Gastroesophageal sphincter (tissue), 4 donors: ENCODE measurements at regions not wholly inside any gene's neighbourhood (a gene's known extent, or its start where the extent isn't known, plus 50 kb on each side); places are given as distances from the start of the nearest gene placed in this dataset.

Experiments
- ATAC-seq: fragments of 150-250 bp; one replicate; pipeline ENCODE4 v1.9.1; 2016; ENCODE audit warnings: mild to moderate bottlenecking, moderate library complexity
- H3K27ac ChIP-seq, 4 donors: fragments of 200-600 bp; sonication (generic) in 3 of 4; 1 replicate in 3 of 4; 2 replicates in 1 of 4; pipeline ENCODE4 v1.5.1; 2016 to 2019
- H3K27me3 ChIP-seq: fragments of 200-600 bp; sonication (generic); one replicate; pipeline ENCODE4 v1.5.1; 2019
- H3K36me3 ChIP-seq, 2 donors: fragments of 200-600 bp; sonication (generic); one replicate each; pipeline ENCODE4 v1.5.1; 2019; ENCODE audit warnings: control low read depth in 1 of 2
- H3K4me1 ChIP-seq, 3 donors: fragments of 200-600 bp; sonication (generic); 1 replicate in 2 of 3; 2 replicates in 1 of 3; pipeline ENCODE4 v1.5.1; 2016 to 2019; ENCODE audit warnings: control low read depth in 2 of 3
- H3K4me3 ChIP-seq, 2 donors: fragments of 200-600 bp; sonication (generic); one replicate each; pipeline ENCODE4 v1.5.1; 2019; ENCODE audit warnings: mild to moderate bottlenecking in 1 of 2, moderate library complexity in 1 of 2
- H3K9me3 ChIP-seq, 3 donors: fragments of 200-600 bp; sonication (generic); one replicate each; pipeline ENCODE4 v1.5.1; 2017 to 2019; ENCODE audit warnings: control low read depth in 2 of 3
- CTCF ChIP-seq, 4 experiments: fragments of 200-600 bp in 2 of 4; fragments of 450-650 bp in 2 of 4; sonication (generic) in 1 of 4; IDR thresholded peaks; one replicate each; pipeline ENCODE4 v1.5.1; 2017 to 2019; ENCODE audit warnings: antibody characterized with exemption in 4 of 4, mild to moderate bottlenecking in 2 of 4, moderate library complexity in 2 of 4
- EP300 ChIP-seq: sonication (generic); formaldehyde crosslinking; IDR thresholded peaks from one replicate; pipeline ENCODE4 v1.6.1; 2017; ENCODE audit warnings: antibody characterized with exemption, mild to moderate bottlenecking
- POLR2A ChIP-seq, 2 donors: fragments of 450-650 bp; IDR thresholded peaks; one replicate each; pipeline ENCODE4 v1.6.1; 2017; ENCODE audit warnings: antibody characterized with exemption in 2 of 2, mild to moderate bottlenecking in 2 of 2, moderate library complexity in 1 of 2
- POLR2AphosphoS5 ChIP-seq: sonication (generic); formaldehyde crosslinking; IDR thresholded peaks from one replicate; pipeline ENCODE4 v1.6.1; 2017; ENCODE audit warnings: antibody characterized with exemption
- WGBS, 2 donors: methylation state at CpG; one replicate each; pipeline ENCODE4 v1.1.5; 2018; ENCODE audit warnings: low coverage in 1 of 2; 5-methylcytosine and 5-hydroxymethylcytosine counted together

- ATAC-seq, result no peak
- WGBS, 2 donors, result 85 to 90% methylated on average over 2 of the region's 2 CpGs
Observed at GRCh38 chr12:115070313-115070712, 386.3 kb upstream of the TBX3 start.

GRCh38 chr12:115064296-115064695, 380.3 kb upstream of the TBX3 start:
- H3K27ac ChIP-seq, result no peak overlapping the region
- no peak for ATAC-seq
- no peaks in the 10 kb centered on the region for H3K4me1 ChIP-seq
- peaks cover 5% of the 10 kb centered on the region for H3K27me3 ChIP-seq
- no peaks in the 10 kb centered on the region for H3K9me3 ChIP-seq
- WGBS, 2 donors, result 88 to 95% methylated on average over 2 of the region's 2 CpGs
- no peak overlapping the region for H3K4me3 ChIP-seq
- no peak for TF ChIP-seq CTCF (IDR thresholded peaks at IDR 0.05)
- no peak for TF ChIP-seq EP300
- TF ChIP-seq POLR2A (IDR thresholded peaks at IDR 0.05), result no peak
- TF ChIP-seq POLR2AphosphoS5, result no peak
- no peaks in the 10 kb centered on the region for H3K36me3 ChIP-seq

More at GRCh38 chr12:115070313-115070712, 386.3 kb upstream of the TBX3 start:
- Histone ChIP-seq H3K27ac (no peak overlapping the region), H3K36me3 (no peaks in the 10 kb centered on the region), H3K4me3 (no peak overlapping the region), H3K27me3 (peaks cover 23% of the 10 kb centered on the region), H3K9me3 (no peaks in the 10 kb centered on the region), H3K4me1 (no peaks in the 10 kb centered on the region)
- TF ChIP-seq POLR2AphosphoS5 (no peak), POLR2A (IDR thresholded peaks at IDR 0.05) (no peak), CTCF (IDR thresholded peaks at IDR 0.05) (no peak), EP300 (no peak)

GRCh38 chr12:115062741-115063140, 378.8 kb upstream of the TBX3 start:
- H3K27ac ChIP-seq, result no peak overlapping the region
- H3K27me3 ChIP-seq, result peaks cover 5% of the 10 kb centered on the region
- H3K4me3 ChIP-seq, result no peak overlapping the region
- H3K9me3 ChIP-seq, result no peaks in the 10 kb centered on the region
- no peak for TF ChIP-seq POLR2AphosphoS5
- no peak for TF ChIP-seq POLR2A (IDR thresholded peaks at IDR 0.05)
- TF ChIP-seq EP300, result no peak
- TF ChIP-seq CTCF (IDR thresholded peaks at IDR 0.05), result no peak
- WGBS, 2 donors, result 65 to 81% methylated on average over 3 to 5 of the region's 5 CpGs
- no peaks in the 10 kb centered on the region for H3K4me1 ChIP-seq
- no peaks in the 10 kb centered on the region for H3K36me3 ChIP-seq
- no peak for ATAC-seq

GRCh38 chr12:115060477-115061168, 376.6 kb upstream of the TBX3 start:
- H3K27ac ChIP-seq, result no peak overlapping the region
- no peak overlapping the region for H3K4me3 ChIP-seq
- 68 to 72% methylated on average over 5 to 6 of the region's 6 CpGs for WGBS, 2 donors
- TF ChIP-seq CTCF (IDR thresholded peaks at IDR 0.05), result no peak
- TF ChIP-seq POLR2AphosphoS5, result no peak
- no peak for TF ChIP-seq POLR2A (IDR thresholded peaks at IDR 0.05)
- TF ChIP-seq EP300, result no peak
- H3K27me3 ChIP-seq, result no peaks in the 10 kb centered on the region
- no peaks in the 10 kb centered on the region for H3K4me1 ChIP-seq
- ATAC-seq, result no peak
- no peaks in the 10 kb centered on the region for H3K9me3 ChIP-seq
- no peaks in the 10 kb centered on the region for H3K36me3 ChIP-seq

- no peaks in the 10 kb centered on the region for H3K27me3 ChIP-seq
- ATAC-seq, result no peak
- no peaks in the 10 kb centered on the region for H3K4me1 ChIP-seq
- peaks cover 0 to 6% (median 0%) of the 10 kb centered on the region in 3 donors for H3K9me3 ChIP-seq
- TF ChIP-seq POLR2A (IDR thresholded peaks at IDR 0.05), result no peak
- TF ChIP-seq CTCF (IDR thresholded peaks at IDR 0.05), result no peak
- TF ChIP-seq POLR2AphosphoS5, result no peak
- TF ChIP-seq EP300, result no peak
- H3K36me3 ChIP-seq, result no peaks in the 10 kb centered on the region
- no peak overlapping the region for H3K4me3 ChIP-seq
- WGBS, 2 donors, result 40 to 63% methylated on average over 1 of the region's 1 CpG
- no peak overlapping the region for H3K27ac ChIP-seq
Observed at GRCh38 chr12:115057445-115057844, 373.5 kb upstream of the TBX3 start.
